ENCODE measurements at regions not wholly inside any gene's neighbourhood (a gene's known extent, or its start where the extent isn't known, plus 50 kb on each side); places are given as distances from the start of the nearest gene placed in this dataset.

- TF ChIP-seq RFX5 (IDR thresholded peaks at IDR 0.05; ENCODE audit: borderline replicate concordance, low read depth, low read length) = no peak
- no peak for TF ChIP-seq NRF1 (IDR thresholded peaks at IDR 0.05; ENCODE audit: low read depth, low read length)
- TF ChIP-seq KDM5A (IDR thresholded peaks at IDR 0.05; ENCODE audit: low read length) = no peak
- no peak for TF ChIP-seq YY1 (IDR thresholded peaks at IDR 0.05; ENCODE audit: low read depth, low read length)
- TF ChIP-seq PHF8 (conservative IDR thresholded peaks at IDR 0.05; ENCODE audit: low read depth, low read length) = no peak
- no peak for TF ChIP-seq POLR2A (IDR thresholded peaks at IDR 0.05; ENCODE audit: control extremely low read depth in 1 of 2, low read depth in 2 of 2, low read length in 2 of 2)
- TF ChIP-seq CTCF (IDR thresholded peaks at IDR 0.05; ENCODE audit: control extremely low read depth in 1 of 3, insufficient read depth in 1 of 3, low read depth in 1 of 3, low read length in 3 of 3) = no peak
- no peak for TF ChIP-seq NANOG (IDR thresholded peaks at IDR 0.05; ENCODE audit: insufficient read depth, low read depth, low read length, poor library complexity, severe bottlenecking)
- no peak for TF ChIP-seq CTBP2 (IDR thresholded peaks at IDR 0.05; ENCODE audit: borderline replicate concordance, insufficient read depth, insufficient read length, low read length)
These were observed 955.0 kb upstream of the ALCAM start for GRCh38 chr3:104411757-104412156.
